KG1 (cell line): ENCODE measurements at regions not wholly inside any gene's neighbourhood (a gene's known extent, or its start where the extent isn't known, plus 50 kb on each side); places are given as distances from the start of the nearest gene placed in this dataset.

Experiments
- DNase-seq: peaks from one replicate; lab custom pipeline; 2025; lab: John Stamatoyannopoulos, UW

DNA sequence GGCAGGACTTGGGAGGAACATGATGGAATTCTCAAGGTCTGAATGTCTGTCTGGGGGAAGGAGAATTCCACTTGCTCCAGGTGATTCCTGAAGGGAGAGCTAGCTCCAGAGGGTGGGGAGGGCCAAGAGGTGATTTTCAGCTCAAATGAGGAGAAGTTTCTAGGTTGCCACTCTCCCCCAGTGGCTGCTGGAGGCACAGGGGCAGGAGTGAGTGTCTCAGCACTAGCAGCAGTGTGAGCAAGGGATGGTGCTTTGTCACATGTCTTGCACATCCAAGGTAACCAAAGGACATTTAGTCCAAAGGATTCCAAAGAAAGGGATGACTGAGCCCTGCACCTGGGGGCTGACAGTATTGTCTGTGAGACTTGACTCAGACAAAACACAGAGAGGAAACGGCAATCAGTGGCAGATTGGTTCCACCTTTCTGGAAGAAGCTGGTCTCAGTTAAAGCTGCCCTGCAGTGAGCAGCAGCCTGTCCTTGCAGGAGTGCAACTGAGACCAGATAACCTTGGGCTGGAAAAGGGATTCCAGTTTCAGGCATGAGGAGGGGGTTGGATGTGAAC lies 51.2 kb upstream of the PCBD1 start:
- no peak for DNase-seq

DNA sequence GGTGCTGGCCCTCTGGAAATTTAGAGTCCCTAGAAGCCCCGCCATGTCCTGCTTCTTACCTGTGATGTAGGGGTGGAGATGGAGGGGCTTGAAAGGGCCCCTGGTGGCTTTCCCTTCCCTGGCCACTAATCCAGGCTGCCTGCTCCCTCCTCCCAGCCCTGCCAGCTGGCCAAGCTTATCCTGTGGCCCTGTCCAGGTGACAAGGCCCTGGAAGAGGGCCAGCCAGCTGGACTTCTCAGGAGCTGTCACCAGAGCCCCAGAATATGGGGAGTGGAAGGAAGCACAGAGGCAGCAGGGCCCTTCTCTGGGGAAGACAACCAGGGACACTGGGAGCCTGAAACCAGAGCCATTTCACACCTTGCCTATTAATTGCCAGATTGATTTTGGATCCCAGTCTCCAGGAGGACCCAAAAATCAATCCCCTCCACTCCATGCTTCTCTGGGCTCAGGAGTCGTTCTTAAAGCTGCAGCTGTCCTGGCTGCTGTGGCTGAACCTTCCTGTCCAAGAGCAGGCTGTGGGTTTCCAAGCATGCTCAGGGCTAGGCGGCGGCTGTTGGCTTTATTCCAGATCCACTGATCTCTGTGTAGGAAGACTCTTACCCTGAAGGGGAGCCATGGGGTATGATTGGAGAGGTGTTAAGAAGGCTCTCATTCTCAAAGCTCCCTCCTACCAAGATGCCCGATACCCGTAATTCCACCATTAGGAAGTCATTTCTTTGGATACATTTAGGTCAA lies 52.6 kb upstream of the PCBD1 start:
- DNase-seq = no peak

DNA sequence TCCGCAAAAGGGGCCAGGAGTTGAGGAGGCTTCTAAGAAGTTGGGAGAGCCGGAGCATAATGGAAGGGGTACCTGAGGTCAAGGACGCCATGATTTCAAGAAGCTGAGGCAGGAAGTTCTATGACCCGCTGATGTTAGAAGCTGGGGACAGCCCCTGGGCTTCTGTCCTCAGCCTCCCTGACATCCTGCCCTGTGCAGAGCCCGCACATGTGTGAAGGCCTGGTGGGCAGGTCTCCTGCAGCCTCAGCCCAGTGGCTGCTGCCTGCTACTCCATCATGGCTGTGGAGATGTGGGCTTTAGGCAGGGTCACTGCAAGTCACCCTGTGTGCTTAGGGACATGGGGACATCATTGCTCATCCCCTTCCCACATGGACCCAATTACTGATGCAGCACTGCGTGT lies 53.8 kb upstream of the PCBD1 start:
- no peak for DNase-seq

DNA sequence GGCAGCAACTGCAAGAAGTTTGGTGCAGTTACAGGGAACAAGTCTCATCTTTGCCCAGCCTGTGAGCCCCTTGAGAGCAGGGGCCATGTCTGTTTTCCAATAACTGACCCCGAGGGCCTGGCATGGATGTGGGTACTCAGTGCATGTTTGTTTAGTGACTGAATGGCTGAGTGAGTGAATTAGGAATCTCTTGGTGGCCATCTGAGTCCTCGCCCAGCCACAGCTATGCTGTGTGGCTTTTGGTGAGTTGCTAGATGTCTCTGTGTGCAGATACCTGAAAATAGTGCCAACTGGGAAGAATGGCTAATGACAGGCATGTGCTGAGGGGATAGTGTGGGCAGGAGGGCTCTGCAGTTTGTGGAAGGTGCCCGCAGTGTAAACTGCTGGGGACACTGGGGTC lies 54.4 kb upstream of the PCBD1 start:
- no peak for DNase-seq

DNA sequence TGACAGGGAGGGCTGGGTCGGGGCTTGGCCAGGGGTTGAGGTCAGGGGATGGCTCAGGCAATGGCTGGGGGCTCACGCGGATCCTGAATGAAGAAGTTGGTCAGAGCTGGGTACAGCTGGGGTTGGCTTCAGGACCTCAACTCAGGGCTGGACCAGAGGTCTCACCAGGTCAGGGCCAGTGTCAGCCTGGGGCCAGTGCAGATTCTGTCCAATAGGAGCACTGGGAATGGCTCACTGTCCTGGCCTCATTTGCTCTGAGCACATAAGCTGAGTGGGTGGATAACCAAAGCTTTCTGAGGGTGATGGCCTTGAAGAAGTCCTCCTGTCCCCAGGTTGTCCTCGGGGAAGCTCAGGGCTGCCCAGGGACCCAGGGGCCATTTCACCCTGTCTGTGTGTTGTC lies 54.9 kb upstream of the PCBD1 start:
- no peak for DNase-seq

DNA sequence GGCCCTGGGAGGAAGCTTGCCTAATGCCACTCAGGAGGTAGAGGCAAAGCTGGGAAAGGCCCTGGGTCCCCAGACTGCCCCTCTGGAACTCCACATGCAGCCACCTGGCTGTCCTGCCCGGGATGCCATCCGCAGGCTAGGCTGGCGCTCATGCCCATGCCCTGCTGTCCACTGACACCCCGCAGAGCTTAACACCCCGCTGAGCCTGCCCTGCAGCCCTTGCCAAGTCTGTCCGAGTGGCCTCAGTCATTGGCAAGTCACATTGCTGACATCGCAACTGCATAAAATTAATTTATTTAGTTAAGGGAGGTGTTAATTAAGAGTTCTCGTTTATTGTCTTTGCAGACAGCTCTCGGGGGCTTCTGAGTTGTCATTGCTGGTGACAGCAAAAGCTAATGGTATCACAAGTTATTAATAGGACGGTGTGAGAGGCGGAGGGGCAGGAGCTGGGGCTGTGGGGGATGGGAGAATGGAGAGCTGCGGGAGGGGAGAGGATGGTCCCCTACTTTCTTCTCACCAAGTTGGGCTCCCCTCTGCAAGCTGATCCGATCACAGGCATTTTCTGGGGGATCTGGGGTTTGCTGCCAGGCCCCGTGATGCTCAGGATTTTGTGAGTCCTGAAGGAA lies 55.6 kb upstream of the PCBD1 start:
- no peak for DNase-seq

DNA sequence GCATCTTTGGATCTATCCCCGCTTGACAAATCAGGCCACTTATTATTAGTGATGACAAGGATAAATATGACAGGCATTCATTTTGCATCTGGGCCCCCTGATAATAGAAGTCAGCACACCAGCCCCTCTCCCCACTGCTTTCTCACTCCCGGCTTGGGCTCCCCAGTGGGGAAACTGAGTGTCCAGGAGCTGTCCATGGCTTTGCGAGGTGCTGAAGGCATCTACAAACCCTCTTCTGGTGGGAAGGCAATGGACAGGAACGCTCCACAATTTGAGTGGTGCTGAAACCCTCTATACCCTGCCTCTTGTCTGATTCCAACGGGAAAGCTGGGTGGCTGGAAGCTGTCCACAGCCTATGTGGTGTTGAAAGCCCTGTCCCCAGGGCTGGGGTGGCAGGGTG lies 61.7 kb upstream of the PCBD1 start:
- no peak for DNase-seq

DNA sequence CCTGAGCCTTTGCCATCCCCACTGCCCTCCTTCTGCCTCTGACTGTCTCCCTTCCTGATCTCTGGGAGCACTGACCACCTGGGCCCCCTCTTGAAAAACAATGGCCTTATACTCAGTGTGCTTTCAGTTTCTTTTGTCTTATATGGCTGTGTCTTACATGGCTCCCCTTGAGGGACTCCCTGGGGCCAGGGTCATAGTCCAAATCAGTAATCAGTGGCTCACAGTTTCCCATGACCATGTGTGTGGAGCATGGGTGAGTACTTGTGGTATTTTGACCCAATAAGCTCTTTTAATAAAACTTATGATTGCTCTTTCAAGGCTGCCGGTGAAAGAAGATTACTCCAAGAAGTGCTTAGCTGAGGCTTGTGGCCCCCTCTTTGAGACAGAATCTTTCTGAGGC lies 62.4 kb upstream of the PCBD1 start:
- DNase-seq = no peak

DNA sequence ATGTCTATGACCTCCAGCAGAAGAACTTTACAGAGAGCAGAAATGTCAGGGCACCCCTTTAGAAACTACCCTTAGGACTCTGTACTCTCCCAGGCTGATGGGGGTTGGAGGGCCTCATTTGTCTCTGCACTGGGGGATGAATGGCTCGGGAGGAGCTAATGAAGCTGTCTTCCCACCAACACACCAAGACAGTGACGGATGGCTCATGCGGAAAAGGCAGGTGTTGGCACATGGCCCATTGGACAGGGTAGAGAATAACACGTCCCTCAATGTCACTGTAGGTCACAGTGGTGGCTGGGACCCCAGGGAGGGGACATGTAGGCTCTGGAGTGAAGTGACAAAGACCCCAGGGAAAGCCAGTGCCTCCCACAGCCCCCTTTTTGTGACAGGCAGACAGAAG lies 64.0 kb upstream of the PCBD1 start:
- DNase-seq = no peak

DNA sequence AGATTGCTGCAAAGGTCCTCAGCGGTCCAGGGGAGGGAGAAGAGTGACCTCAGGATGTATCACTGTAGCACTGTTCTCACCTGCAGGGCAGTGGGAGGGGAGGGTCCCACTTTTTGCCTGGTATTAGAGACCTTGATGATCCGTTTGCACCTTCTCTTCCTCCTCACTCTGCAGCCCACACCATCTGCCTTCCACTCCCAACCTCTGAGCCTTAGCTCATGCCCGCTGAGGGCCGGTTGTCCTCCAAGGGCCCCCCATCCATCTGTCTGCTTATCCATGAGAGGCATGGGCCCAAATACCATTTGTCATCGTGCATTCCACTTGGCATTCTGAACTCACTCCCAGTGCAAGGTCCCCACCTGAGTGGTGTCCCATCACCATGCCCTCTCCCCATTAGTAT lies 64.6 kb upstream of the PCBD1 start:
- no peak for DNase-seq

DNA sequence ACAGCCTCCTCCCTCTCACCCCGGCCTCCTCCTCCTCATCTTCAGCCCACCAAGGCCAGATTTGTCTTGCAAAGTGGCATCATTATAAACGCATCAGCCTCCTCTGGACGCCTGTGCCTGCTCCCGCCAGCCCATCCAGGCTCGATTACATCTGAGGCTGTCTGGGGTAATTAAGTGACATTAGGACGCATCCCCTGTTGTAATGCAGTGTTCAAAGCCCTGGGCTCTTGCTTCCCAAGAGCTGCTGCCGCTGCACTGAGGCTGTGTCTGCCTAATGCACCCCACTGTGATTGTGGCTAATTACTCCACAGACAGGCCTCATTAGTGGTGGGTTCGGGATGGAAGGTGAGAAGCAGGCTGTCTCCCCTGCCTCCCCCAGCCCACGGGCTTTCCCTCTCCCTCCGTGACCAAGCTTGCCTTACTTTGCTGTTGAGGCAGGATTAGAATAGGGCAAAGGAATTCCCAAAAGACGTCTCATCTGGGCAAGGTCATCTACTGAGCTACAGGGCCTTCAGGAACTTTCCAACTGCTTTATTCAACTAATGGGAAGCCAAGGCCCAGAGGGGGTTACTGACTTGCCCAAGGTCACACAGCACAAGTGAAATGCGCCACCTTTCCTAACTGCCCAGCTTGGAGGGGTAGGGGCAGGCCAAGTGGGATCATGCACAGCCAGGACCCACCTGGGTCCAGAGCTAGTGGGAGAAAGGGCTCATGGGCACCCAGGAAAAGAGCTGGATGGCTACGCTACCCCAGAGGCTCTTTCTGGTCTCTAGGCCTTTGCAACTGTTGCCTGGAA lies 66.2 kb upstream of the PCBD1 start:
- DNase-seq = no peak

DNA sequence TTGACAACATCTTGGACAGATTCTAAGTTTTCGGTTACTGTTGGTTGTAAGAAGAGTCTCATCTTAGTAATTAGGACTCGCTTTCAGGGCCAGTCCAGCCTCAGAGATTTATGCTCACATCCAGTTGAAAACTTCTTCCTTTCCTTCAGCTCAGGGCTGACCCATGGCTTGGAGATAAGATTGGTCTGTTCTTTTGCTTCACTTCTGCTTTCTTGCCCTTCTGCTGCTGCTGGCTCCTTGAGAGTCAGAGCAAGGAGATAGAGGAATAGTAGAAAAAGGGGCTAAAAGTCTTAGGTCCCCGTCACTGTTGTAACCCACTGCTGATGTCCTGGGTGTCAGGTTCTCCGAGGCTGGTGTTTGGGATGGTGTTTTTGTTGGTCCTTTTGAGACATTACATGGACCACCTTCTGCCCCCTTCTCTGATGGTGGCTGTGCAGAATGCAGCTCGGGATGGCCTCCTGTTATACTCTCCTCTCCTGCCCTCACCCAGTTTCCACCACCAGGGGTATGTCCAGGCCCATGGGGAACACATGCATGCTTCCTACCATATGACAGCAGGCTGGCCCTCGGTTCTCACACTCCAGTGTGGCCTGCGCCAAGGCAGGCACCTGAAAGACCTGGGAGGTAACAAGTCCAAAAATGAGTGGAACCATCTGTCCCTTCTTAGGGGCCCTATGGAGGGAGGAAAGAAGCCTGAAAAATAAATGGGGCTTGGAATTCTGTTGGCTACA lies 67.8 kb upstream of the PCBD1 start:
- DNase-seq = no peak

DNA sequence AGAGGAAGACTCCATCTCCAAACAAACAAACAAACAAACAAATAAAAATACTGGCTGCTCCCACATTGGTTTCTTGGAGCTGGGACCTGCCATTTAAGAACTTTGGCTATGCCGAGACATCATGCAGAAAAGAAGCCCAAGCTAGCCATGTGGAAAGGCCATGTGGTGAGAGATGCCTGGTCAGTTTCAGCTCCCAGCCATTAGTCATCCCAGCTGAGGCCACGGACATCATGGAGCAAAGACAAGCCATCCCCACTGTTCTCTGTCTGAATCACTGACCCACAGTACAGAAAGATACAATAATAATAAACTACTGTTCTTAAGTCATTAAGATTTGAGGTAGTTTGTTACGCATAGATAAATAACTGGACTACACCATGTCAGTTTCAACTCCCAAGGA lies 70.0 kb upstream of the PCBD1 start:
- no peak for DNase-seq

DNA sequence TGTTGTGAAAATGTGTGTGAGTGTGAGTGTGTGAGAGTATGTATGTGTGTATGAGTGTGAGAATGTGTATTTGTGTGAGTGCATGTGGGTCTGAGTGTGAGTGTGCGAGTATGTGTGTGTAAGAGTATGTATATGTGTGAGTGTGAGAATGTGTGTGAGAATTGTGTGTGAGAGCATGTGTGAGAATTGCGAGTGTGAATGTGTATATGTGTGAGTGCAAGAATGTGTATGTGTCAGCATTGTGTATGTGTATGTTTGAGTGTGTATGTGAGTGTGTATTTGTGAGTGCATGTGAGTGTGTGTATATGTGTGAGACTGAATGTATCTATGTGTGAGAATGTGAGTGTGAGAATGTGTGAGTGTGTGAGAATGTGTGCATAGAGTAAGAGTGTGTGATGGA lies 72.0 kb upstream of the PCBD1 start:
- no peak for DNase-seq

DNA sequence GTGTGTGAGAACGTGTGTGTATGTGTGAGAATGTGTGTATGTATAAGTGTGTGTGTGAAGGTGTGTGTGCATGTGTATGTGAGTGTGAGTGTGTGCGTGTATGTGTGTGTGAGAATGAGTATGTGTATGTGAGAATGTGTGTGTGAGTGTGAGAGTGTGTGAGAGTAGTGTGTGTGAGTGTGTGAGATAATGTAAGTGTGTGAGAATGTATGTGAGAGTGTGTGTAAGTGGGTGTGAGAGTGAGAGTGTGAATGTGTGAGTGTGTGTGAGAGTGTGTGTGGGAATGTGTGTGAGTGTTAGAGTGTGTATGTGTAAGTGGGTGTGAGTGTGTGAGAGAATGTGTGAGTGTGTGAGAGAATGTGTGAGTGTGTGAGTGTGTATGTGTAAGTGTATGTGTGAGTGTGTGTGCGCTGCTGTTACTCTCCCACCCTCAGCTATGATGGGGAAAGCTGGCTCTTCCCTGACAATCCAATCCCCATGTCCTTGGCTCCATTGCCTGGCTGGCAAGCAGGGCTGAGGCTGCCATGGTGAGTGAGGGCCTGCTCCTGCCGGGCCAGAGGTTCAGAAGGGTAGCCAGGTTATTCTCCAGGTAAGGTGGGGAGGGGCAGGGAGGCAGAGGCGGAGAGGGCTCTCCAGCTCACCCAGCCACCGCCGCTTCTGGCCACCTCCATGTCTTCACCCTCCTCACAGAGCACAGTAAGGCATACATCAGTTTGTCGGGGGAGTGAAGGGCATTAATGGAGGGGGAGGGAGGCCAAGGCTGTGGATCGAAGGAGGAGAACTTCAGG lies 72.6 kb upstream of the PCBD1 start:
- no peak for DNase-seq

DNA sequence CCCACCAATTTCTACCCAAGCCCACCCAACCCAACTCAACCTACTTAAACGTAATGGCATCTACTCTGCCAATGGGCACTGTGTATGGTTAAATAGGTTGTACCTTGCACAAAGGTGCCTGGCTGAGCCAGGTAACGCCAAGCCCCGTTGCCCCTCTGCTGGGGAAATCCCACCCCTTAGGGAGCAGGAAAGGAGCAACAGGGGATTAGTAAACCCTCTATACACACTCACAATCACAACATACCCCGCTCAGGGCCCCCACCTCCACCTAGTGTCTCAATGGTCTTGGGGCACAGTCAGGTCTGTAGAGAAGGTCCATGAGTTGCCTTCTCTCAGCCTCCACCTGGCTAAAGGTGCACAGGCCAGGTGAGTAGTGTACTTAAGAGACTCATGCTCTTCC lies 74.3 kb upstream of the PCBD1 start:
- DNase-seq = no peak

DNA sequence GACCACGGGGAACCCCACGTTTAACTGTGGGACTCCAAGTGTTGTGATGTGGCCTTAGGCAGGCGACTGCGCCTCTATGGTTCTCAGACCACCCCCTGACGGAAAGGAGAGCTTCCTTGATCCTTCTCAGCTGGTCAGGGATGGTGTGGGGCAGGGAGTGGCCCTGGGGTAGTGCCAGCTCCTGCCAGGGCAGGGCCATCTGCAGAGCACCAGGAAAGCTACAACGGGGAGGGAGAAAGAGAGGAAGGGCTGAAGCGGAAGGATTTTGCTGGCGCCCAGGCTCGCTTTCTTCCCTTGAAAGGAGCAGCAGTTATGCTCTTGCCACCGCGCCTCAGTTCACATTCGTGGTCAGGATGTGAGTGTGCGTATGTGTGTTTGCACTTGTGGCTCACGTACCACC lies 74.9 kb upstream of the PCBD1 start:
- no peak for DNase-seq

DNA sequence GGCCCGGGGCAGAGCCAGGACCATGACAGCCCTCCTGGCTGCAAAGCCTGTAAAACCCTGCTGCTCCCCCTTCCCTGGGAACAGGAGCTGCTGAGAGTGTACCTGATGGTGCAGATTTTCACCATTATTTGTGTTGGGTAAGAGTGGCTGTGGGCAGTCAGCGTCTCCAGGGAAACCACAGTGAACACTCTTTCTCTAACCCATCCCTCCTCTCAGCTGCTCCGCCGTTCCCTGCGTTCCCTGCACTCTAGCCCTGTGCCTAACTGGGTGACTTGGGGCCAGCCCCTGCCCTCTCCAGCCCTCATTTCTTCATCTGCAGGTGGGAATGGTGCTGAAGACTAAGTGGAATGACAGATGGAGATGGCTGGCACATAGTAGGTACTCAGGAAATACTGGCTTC lies 75.9 kb upstream of the PCBD1 start:
- no peak for DNase-seq

DNA sequence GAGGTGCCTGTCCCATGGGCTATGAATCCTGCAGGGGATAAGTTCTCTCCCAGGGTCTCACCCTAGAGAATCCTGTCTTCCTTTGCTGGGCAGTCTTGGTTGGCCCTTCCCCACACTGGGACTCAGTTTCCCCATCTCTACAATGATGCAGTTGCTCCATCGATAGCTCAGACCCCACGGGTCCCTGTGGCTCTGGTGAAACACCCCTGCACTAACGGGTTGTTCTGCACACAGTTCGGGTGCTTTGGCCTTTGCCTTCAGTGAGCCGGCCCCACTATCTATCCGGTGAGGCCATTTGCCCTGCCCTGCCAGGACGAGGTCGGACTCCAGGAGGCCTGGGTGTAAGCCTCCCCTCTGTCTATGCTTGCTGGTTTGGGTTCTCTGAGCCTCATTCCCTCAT lies 76.5 kb upstream of the PCBD1 start:
- no peak for DNase-seq

DNA sequence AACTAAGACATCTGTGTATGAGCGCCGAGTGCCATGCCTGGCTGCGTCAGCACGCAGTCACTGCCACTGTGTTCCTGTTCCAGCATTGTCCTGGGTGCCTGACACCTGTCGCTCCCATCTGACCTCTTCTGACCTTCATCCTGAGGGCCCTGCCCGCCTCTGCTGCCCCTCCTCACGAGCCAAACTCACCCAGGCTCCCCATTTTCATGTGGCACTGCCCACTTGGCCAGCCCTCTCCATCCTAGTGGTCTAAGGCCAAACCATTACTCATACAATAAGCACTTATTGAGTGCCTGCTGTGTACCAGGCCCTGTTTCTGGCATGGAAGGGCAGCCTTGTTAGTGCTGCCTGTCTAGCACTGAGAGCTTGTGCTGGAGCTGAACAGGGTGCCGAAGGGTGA lies 77.2 kb upstream of the PCBD1 start:
- DNase-seq = no peak
